ENCODE measurements at regions not wholly inside any gene's neighbourhood (a gene's known extent, or its start where the extent isn't known, plus 50 kb on each side); places are given as distances from the start of the nearest gene placed in this dataset.

- Mint-ChIP-seq H3K27me3 (peaks cover under 1 to 7% (median 3%) of the 10 kb centered on the region in 5 donors), H3K27ac (no peak overlapping the region), H3K36me3 (no peaks in the 10 kb centered on the region), H3K4me1 (no peaks in the 10 kb centered on the region), H3K4me3 (no peak overlapping the region), H3K9me3 (peaks cover 0 to 3% (median 0%) of the 10 kb centered on the region in 9 donors)
- POLR2A ChIA-PET, result no interaction called here
- DNase-seq, result no peak
- no peak for ATAC-seq
Observed at GRCh38 chr13:106402866-106403265, 132.6 kb downstream of the EFNB2 start.

GRCh38 chr13:106401081-106401480, 134.4 kb downstream of the EFNB2 start:
- DNase-seq, result no peak
- no peaks in the 10 kb centered on the region for H3K36me3 Mint-ChIP-seq
- H3K4me1 Mint-ChIP-seq, result no peaks in the 10 kb centered on the region
- peaks cover 0 to 3% (median 0%) of the 10 kb centered on the region in 9 donors for H3K9me3 Mint-ChIP-seq
- no peak overlapping the region for H3K27ac Mint-ChIP-seq
- peaks cover 0 to 9% (median 8%) of the 10 kb centered on the region in 5 donors for H3K27me3 Mint-ChIP-seq
- no peak overlapping the region for H3K4me3 Mint-ChIP-seq
- POLR2A ChIA-PET, result no interaction called here
- ATAC-seq, result no peak

GRCh38 chr13:106400289-106400688, 135.2 kb downstream of the EFNB2 start:
- no peak overlapping the region for H3K4me3 Mint-ChIP-seq
- no peaks in the 10 kb centered on the region for H3K36me3 Mint-ChIP-seq
- no peaks in the 10 kb centered on the region for H3K4me1 Mint-ChIP-seq
- H3K27me3 Mint-ChIP-seq, result peaks cover 0 to 9% (median 8%) of the 10 kb centered on the region in 5 donors
- peaks cover 0 to 2% (median 0%) of the 10 kb centered on the region in 9 donors for H3K9me3 Mint-ChIP-seq
- DNase-seq (no peak), ATAC-seq (no peak)
- POLR2A ChIA-PET, result no interaction called here
- H3K27ac Mint-ChIP-seq, result no peak overlapping the region

GRCh38 chr13:106398289-106398688, 137.2 kb downstream of the EFNB2 start:
- H3K27me3 Mint-ChIP-seq, result peaks cover 7 to 18% (median 8%) of the 10 kb centered on the region in 5 donors
- POLR2A ChIA-PET, result no interaction called here
- H3K9me3 Mint-ChIP-seq, result peaks cover 0 to 2% (median 0%) of the 10 kb centered on the region in 9 donors
- no peak overlapping the region for H3K4me3 Mint-ChIP-seq
- DNase-seq, result no peak
- no peaks in the 10 kb centered on the region for H3K4me1 Mint-ChIP-seq
- H3K36me3 Mint-ChIP-seq, result no peaks in the 10 kb centered on the region
- ATAC-seq, result no peak
- H3K27ac Mint-ChIP-seq, result no peak overlapping the region

GRCh38 chr13:106393776-106394175, 141.7 kb downstream of the EFNB2 start:
- no peak for ATAC-seq
- POLR2A ChIA-PET, result no interaction called here
- Mint-ChIP-seq H3K9me3 (no peaks in the 10 kb centered on the region), H3K4me3 (no peak overlapping the region), H3K27me3 (peaks cover 3 to 22% (median 16%) of the 10 kb centered on the region in 5 donors), H3K4me1 (no peaks in the 10 kb centered on the region), H3K27ac (no peak overlapping the region), H3K36me3 (no peaks in the 10 kb centered on the region)
- DNase-seq, result no peak

GRCh38 chr13:106391681-106392080, 143.8 kb downstream of the EFNB2 start:
- H3K9me3 Mint-ChIP-seq, result no peaks in the 10 kb centered on the region
- peaks cover 0 to 21% (median 15%) of the 10 kb centered on the region in 5 donors for H3K27me3 Mint-ChIP-seq
- no peak overlapping the region for H3K4me3 Mint-ChIP-seq
- DNase-seq, result no peak
- no peak overlapping the region for H3K27ac Mint-ChIP-seq
- H3K36me3 Mint-ChIP-seq, result no peaks in the 10 kb centered on the region
- ATAC-seq, result no peak
- POLR2A ChIA-PET, result no interaction called here
- no peaks in the 10 kb centered on the region for H3K4me1 Mint-ChIP-seq

- no peaks in the 10 kb centered on the region for H3K4me1 Mint-ChIP-seq
Observed at GRCh38 chr13:106391271-106391670, 144.2 kb downstream of the EFNB2 start.

GRCh38 chr13:106390367-106390766, 145.1 kb downstream of the EFNB2 start:
- ATAC-seq (no peak), DNase-seq (no peak)
- H3K9me3 Mint-ChIP-seq, result no peaks in the 10 kb centered on the region
- H3K27me3 Mint-ChIP-seq, result peaks cover 0 to 21% (median 10%) of the 10 kb centered on the region in 5 donors
- no peak overlapping the region for H3K27ac Mint-ChIP-seq
- POLR2A ChIA-PET, result no interaction called here
- H3K4me3 Mint-ChIP-seq, result no peak overlapping the region
- H3K36me3 Mint-ChIP-seq, result no peaks in the 10 kb centered on the region
- H3K4me1 Mint-ChIP-seq, result no peaks in the 10 kb centered on the region

More at GRCh38 chr13:106391271-106391670, 144.2 kb downstream of the EFNB2 start:
- Mint-ChIP-seq H3K27me3 (peaks cover 0 to 21% (median 11%) of the 10 kb centered on the region in 5 donors), H3K27ac (no peak overlapping the region), H3K4me3 (no peak overlapping the region), H3K9me3 (no peaks in the 10 kb centered on the region), H3K36me3 (no peaks in the 10 kb centered on the region)
- DNase-seq (no peak), ATAC-seq (no peak)
- POLR2A ChIA-PET, result no interaction called here

GRCh38 chr13:106385654-106386053, 149.8 kb downstream of the EFNB2 start:
- POLR2A ChIA-PET, result no interaction called here
- no peak for DNase-seq
- no peaks in the 10 kb centered on the region for H3K4me1 Mint-ChIP-seq
- ATAC-seq, result no peak
- no peaks in the 10 kb centered on the region for H3K9me3 Mint-ChIP-seq
- H3K4me3 Mint-ChIP-seq, result no peak overlapping the region
- no peak overlapping the region for H3K27ac Mint-ChIP-seq
- no peaks in the 10 kb centered on the region for H3K36me3 Mint-ChIP-seq
- H3K27me3 Mint-ChIP-seq, result peaks cover 0 to 4% (median 0%) of the 10 kb centered on the region in 5 donors

GRCh38 chr13:106384516-106384915, 150.9 kb downstream of the EFNB2 start:
- Mint-ChIP-seq H3K4me1 (no peaks in the 10 kb centered on the region), H3K9me3 (no peaks in the 10 kb centered on the region), H3K4me3 (no peak overlapping the region), H3K27ac (no peak overlapping the region), H3K27me3 (peaks cover 0 to 1% (median 0%) of the 10 kb centered on the region in 5 donors), H3K36me3 (no peaks in the 10 kb centered on the region)
- POLR2A ChIA-PET, result no interaction called here
- ATAC-seq (no peak), DNase-seq (no peak)

- H3K27ac Mint-ChIP-seq, result no peak overlapping the region
- H3K36me3 Mint-ChIP-seq, result no peaks in the 10 kb centered on the region
- peaks cover 0 to 5% (median 1%) of the 10 kb centered on the region in 5 donors for H3K27me3 Mint-ChIP-seq
- no peaks in the 10 kb centered on the region for H3K9me3 Mint-ChIP-seq
- POLR2A ChIA-PET, result no interaction called here
- ATAC-seq, result no peak
- H3K4me3 Mint-ChIP-seq, result no peak overlapping the region
- DNase-seq, result no peak
- H3K4me1 Mint-ChIP-seq, result no peaks in the 10 kb centered on the region
Observed at GRCh38 chr13:106383791-106384190, 151.7 kb downstream of the EFNB2 start.

- Mint-ChIP-seq H3K27ac (no peak overlapping the region), H3K36me3 (no peaks in the 10 kb centered on the region), H3K4me3 (no peak overlapping the region), H3K4me1 (no peaks in the 10 kb centered on the region), H3K9me3 (no peaks in the 10 kb centered on the region), H3K27me3 (peaks cover 0 to 13% (median 4%) of the 10 kb centered on the region in 5 donors)
- ATAC-seq (no peak), DNase-seq (no peak)
- POLR2A ChIA-PET, result no interaction called here
Observed at GRCh38 chr13:106382534-106382933, 152.9 kb downstream of the EFNB2 start.

- peaks cover 3 to 27% (median 6%) of the 10 kb centered on the region in 5 donors for H3K27me3 Mint-ChIP-seq
- POLR2A ChIA-PET, result no interaction called here
- no peaks in the 10 kb centered on the region for H3K9me3 Mint-ChIP-seq
- no peaks in the 10 kb centered on the region for H3K4me1 Mint-ChIP-seq
- H3K36me3 Mint-ChIP-seq, result no peaks in the 10 kb centered on the region
- no peak overlapping the region for H3K4me3 Mint-ChIP-seq
- ATAC-seq (no peak), DNase-seq (no peak)
- no peak overlapping the region for H3K27ac Mint-ChIP-seq
Observed at GRCh38 chr13:106381091-106381490, 154.4 kb downstream of the EFNB2 start.

- H3K9me3 Mint-ChIP-seq, result no peaks in the 10 kb centered on the region
- no peak overlapping the region for H3K27ac Mint-ChIP-seq
- ATAC-seq (no peak), DNase-seq (no peak)
- H3K4me1 Mint-ChIP-seq, result peaks cover 0 to 4% (median 0%) of the 10 kb centered on the region in 4 donors
- POLR2A ChIA-PET, result no interaction called here
- H3K36me3 Mint-ChIP-seq, result no peaks in the 10 kb centered on the region
- peaks cover 3 to 29% (median 7%) of the 10 kb centered on the region in 5 donors for H3K27me3 Mint-ChIP-seq
- H3K4me3 Mint-ChIP-seq, result no peak overlapping the region
Observed at GRCh38 chr13:106377931-106378662, 157.4 kb downstream of the EFNB2 start.

Data from naive thymus-derived CD8-positive, alpha-beta T cell (primary cell).